A549 (cell line): ENCODE measurements at regions not wholly inside any gene's neighbourhood (a gene's known extent, or its start where the extent isn't known, plus 50 kb on each side); places are given as distances from the start of the nearest gene placed in this dataset.

Experiments
- ATAC-seq, 2 experiments: fragments of 200-7000 bp in 1 of 2; fragments of >200 bp in 1 of 2; cut with Nextera tagmentation in 1 of 2; cut with Tn5 transposase in 1 of 2; 3 replicates each; pipeline versions ENCODE4 v1.8.0 to v1.9.1; 2018 to 2020; ENCODE audit warnings: mild to moderate bottlenecking in 1 of 2, moderate library complexity in 1 of 2
- CTCF ChIA-PET: fragments of 300-600 bp; sonication (Branson Sonifier 250); formaldehyde crosslinking; extraction: SDS; loops from one replicate; lab custom pipeline; 2021; ENCODE audit warnings: antibody characterized with exemption, inconsistent platforms; lab: Yijun Ruan, JAX
- POLR2A ChIA-PET: fragments of 350-600 bp; formaldehyde crosslinking; extraction: SDS; loops from one replicate; lab custom pipeline; 2021; ENCODE audit warnings: antibody characterized with exemption, inconsistent platforms; lab: Yijun Ruan, JAX
- DNase-seq, 2 experiments: peaks; one replicate each; pipeline versions ENCODE4 v3.0.0 to v3.0.0-alpha.2; 2011 to 2016; ENCODE audit warnings: low read depth in 1 of 2, low spot score in 1 of 2
- FAIRE-seq: peaks from 2 replicates; lab custom pipeline; 2011; peaks lifted over from hg19 to GRCh38; lab: Jason Lieb, UNC
- H3K27ac ChIP-seq, 2 experiments: fragments of >200 bp; sonication (Bioruptor Twin); formaldehyde crosslinking; 3 replicates each; pipeline ENCODE4 v1.5.1; 2016 to 2017
- H3K4me1 ChIP-seq: fragments of >200 bp; sonication (Bioruptor Twin); formaldehyde crosslinking; 3 replicates; pipeline ENCODE4 v1.6.1; 2016
- H3K4me2 ChIP-seq: fragments of >200 bp; sonication (Bioruptor Twin); formaldehyde crosslinking; 3 replicates; pipeline ENCODE4 v1.6.1; 2016
- H3K4me3 ChIP-seq: fragments of >200 bp; sonication (Bioruptor Twin); formaldehyde crosslinking; 3 replicates; pipeline ENCODE4 v1.5.1; 2016
- H3K9me3 ChIP-seq: fragments of >200 bp; sonication (Bioruptor Twin); formaldehyde crosslinking; 3 replicates; pipeline ENCODE4 v1.6.1; 2016
- BHLHE40 ChIP-seq: IDR thresholded peaks from 2 replicates; pipeline ENCODE4 v1.6.1; 2012; ENCODE audit warnings: low read depth, low read length, inconsistent platforms
- CBX2 ChIP-seq: fragments of 200-600 bp; sonication (generic); IDR thresholded peaks from 2 replicates; pipeline ENCODE4 v1.6.1; 2016; ENCODE audit warnings: low read depth, mild to moderate bottlenecking, borderline replicate concordance
- CBX8 ChIP-seq: fragments of 200-600 bp; sonication (generic); IDR thresholded peaks from 2 replicates; pipeline ENCODE4 v1.6.1; 2016
- CHD2 ChIP-seq: fragments of 150-350 bp; IDR thresholded peaks from 2 replicates; pipeline ENCODE4 v1.6.1; 2014; ENCODE audit warnings: low read length; ENCODE audit not compliant: partially characterized antibody
- CHD4 ChIP-seq: fragments of 200-600 bp; sonication (generic); IDR thresholded peaks from 2 replicates; pipeline ENCODE4 v1.6.1; 2016; ENCODE audit warnings: antibody characterized with exemption, mild to moderate bottlenecking, borderline replicate concordance
- EP300 ChIP-seq, 2 experiments: fragments of >200 bp; sonication (Bioruptor Twin); formaldehyde crosslinking; IDR thresholded peaks; 2 replicates in 1 of 2; 3 replicates in 1 of 2; pipeline ENCODE4 v1.6.1; 2016 to 2017
- ESRRA ChIP-seq: fragments of 150-350 bp; IDR thresholded peaks from 2 replicates; pipeline ENCODE4 v1.6.1; 2014; ENCODE audit warnings: mild to moderate bottlenecking, low read length, borderline replicate concordance
- HOXA7 ChIP-seq: fragments of 250-450 bp; sonication (Bioruptor Pico); IDR thresholded peaks from 2 replicates; pipeline ENCODE4 v1.5.0; 2020; ENCODE audit warnings: mild to moderate bottlenecking, moderate library complexity
- KDM5A ChIP-seq: fragments of 200-600 bp; sonication (generic); IDR thresholded peaks from 2 replicates; pipeline ENCODE4 v1.6.1; 2016; ENCODE audit warnings: antibody characterized with exemption, mild to moderate bottlenecking
- MAFK ChIP-seq: fragments of 450-650 bp; IDR thresholded peaks from 2 replicates; pipeline ENCODE4 v1.6.1; 2014; ENCODE audit not compliant: partially characterized antibody
- MAZ ChIP-seq: fragments of 150-350 bp; IDR thresholded peaks from 2 replicates; pipeline ENCODE4 v1.6.1; 2014; ENCODE audit warnings: antibody characterized with exemption, low read depth, low read length, borderline replicate concordance
- MYC ChIP-seq: IDR thresholded peaks from 2 replicates; pipeline ENCODE4 v1.6.1; 2012; ENCODE audit warnings: mild to moderate bottlenecking, inconsistent platforms, low read length, improper control_type of control experiment, borderline replicate concordance
- NFE2L2 ChIP-seq: fragments of 150-350 bp; conservative IDR thresholded peaks from 2 replicates; pipeline ENCODE4 v1.6.1; 2014; ENCODE audit warnings: low read length
- NPAS2 ChIP-seq: fragments of 250-450 bp; sonication (Bioruptor Pico); IDR thresholded peaks from 2 replicates; pipeline ENCODE4 v1.8.0; 2022; ENCODE audit warnings: mild to moderate bottlenecking, moderate library complexity, borderline replicate concordance
- POLR2A ChIP-seq: IDR thresholded peaks from 2 replicates; pipeline ENCODE4 v1.6.1; 2012; ENCODE audit warnings: mild to moderate bottlenecking, low read length
- RAD21 ChIP-seq, 2 experiments: fragments of >200 bp in 1 of 2; sonication (Bioruptor Twin) in 1 of 2; formaldehyde crosslinking in 1 of 2; IDR thresholded peaks in 1 of 2; conservative IDR thresholded peaks in 1 of 2; 2 replicates in 1 of 2; 3 replicates in 1 of 2; pipeline ENCODE4 v1.6.1; 2012 to 2018; ENCODE audit warnings: inconsistent platforms in 1 of 2
- RCOR1 ChIP-seq: fragments of 150-350 bp; IDR thresholded peaks from 2 replicates; pipeline ENCODE4 v1.6.1; 2014; ENCODE audit warnings: antibody characterized with exemption, low read length, low read depth
- RFX5 ChIP-seq: fragments of 450-650 bp; IDR thresholded peaks from 2 replicates; pipeline ENCODE4 v1.7.1; 2014; ENCODE audit warnings: antibody characterized with exemption, mild to moderate bottlenecking, moderate library complexity
- TFCP2L1 ChIP-seq: fragments of 250-450 bp; sonication (Bioruptor Pico); IDR thresholded peaks from 2 replicates; pipeline ENCODE4 v1.5.0; 2021; ENCODE audit warnings: mild to moderate bottlenecking
- ZC3H11A ChIP-seq: fragments of 450-650 bp; IDR thresholded peaks from 2 replicates; pipeline ENCODE4 v1.6.1; 2014; ENCODE audit warnings: antibody characterized with exemption, mild to moderate bottlenecking
- WGBS: methylation state at CpG from one replicate; pipeline ENCODE4 v1.1.6; 2017; ENCODE audit errors: missing lambda C conversion rate; 5-methylcytosine and 5-hydroxymethylcytosine counted together
- TF ChIP-seq, protein P1 (sequence below): fragments of 250-450 bp; sonication (Bioruptor Pico); IDR thresholded peaks from 2 replicates; pipeline ENCODE4 v1.5.0; 2020; ENCODE audit warnings: low read depth, mild to moderate bottlenecking, moderate library complexity
- TF ChIP-seq, protein P2 (sequence below): fragments of 200-600 bp; sonication (generic); IDR thresholded peaks from 2 replicates; pipeline ENCODE4 v1.6.1; 2016; ENCODE audit warnings: antibody characterized with exemption, mild to moderate bottlenecking, moderate library complexity
- TF ChIP-seq, protein P3 (sequence below): IDR thresholded peaks from 2 replicates; pipeline ENCODE4 v1.6.1; 2012; ENCODE audit warnings: low read depth, borderline replicate concordance
- TF ChIP-seq, protein P4 (sequence below): fragments of 250-450 bp; sonication (Bioruptor Pico); IDR thresholded peaks from 2 replicates; pipeline ENCODE4 v1.5.0; 2021; ENCODE audit warnings: mild to moderate bottlenecking, moderate library complexity, borderline replicate concordance
- TF ChIP-seq, protein P5 (sequence below): IDR thresholded peaks from 2 replicates; pipeline ENCODE4 v1.6.1; 2012

DNA sequence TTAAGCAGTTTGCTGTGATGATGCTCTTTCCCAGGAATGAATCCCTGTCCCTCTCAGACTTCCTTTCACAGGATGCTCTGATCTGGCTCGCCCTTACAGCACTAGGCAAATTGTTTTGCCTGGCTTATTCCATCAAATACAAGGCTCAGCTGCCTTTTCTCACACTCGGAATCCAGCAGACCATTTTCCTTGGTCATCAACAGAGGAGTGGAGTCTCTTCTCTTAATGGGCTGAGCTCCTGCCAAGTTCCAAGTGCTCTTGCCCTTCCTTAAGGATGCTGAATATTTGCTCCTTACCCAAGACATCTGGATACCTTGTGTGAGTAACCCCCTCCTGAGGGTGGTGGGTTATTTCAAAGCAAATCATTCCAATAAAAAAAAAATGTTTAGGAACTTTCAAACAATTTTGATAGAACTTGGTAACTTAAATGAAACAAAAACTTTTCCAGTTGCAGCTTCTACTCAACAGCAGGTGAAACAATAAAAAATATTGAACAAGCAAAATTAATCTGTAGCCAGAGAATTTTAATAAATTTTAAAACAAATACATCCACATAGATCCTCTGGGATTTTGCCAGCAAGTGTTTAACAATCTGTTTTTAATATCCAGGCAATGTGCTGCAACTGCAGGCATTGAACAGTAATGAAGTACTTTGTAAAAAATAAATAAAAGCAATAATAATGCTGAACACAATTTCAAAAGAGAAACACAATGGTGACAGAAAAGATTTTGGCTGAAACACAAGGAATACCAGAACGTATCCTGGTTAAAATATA, 264.0 kb upstream of the FAR2 start:
- Histone ChIP-seq H3K27ac (no peak overlapping the region), H3K4me2 (no peak overlapping the region), H3K9me3 (no peaks in the 10 kb centered on the region), H3K4me3 (no peak overlapping the region), H3K4me1 (no peaks in the 10 kb centered on the region)
- CTCF ChIA-PET, result no interaction called here
- 17% methylated on average over 3 of the region's 3 CpGs for WGBS
- POLR2A ChIA-PET, result no interaction called here
- no peak for ATAC-seq
- TF ChIP-seq RFX5 (no peak), RAD21 (conservative IDR thresholded peaks at IDR 0.05 in 1 of 2, IDR thresholded peaks at IDR 0.05 in 1 of 2) (no peak), MAFK (no peak), BHLHE40 (no peak), MYC (no peak), CHD2 (no peak), POLR2A (no peak), CBX2 (no peak), ZC3H11A (no peak), MAZ (no peak), KDM5A (no peak), ESRRA (no peak), CBX8 (no peak), TFCP2L1 (CRISPR knock-in tag) (no peak), RCOR1 (no peak)
- TF ChIP-seq, protein P1, sequence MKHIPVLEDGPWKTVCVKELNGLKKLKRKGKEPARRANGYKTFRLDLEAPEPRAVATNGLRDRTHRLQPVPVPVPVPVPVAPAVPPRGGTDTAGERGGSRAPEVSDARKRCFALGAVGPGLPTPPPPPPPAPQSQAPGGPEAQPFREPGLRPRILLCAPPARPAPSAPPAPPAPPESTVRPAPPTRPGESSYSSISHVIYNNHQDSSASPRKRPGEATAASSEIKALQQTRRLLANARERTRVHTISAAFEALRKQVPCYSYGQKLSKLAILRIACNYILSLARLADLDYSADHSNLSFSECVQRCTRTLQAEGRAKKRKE (CRISPR knock-in tag), result no peak
- TF ChIP-seq, protein P2, sequence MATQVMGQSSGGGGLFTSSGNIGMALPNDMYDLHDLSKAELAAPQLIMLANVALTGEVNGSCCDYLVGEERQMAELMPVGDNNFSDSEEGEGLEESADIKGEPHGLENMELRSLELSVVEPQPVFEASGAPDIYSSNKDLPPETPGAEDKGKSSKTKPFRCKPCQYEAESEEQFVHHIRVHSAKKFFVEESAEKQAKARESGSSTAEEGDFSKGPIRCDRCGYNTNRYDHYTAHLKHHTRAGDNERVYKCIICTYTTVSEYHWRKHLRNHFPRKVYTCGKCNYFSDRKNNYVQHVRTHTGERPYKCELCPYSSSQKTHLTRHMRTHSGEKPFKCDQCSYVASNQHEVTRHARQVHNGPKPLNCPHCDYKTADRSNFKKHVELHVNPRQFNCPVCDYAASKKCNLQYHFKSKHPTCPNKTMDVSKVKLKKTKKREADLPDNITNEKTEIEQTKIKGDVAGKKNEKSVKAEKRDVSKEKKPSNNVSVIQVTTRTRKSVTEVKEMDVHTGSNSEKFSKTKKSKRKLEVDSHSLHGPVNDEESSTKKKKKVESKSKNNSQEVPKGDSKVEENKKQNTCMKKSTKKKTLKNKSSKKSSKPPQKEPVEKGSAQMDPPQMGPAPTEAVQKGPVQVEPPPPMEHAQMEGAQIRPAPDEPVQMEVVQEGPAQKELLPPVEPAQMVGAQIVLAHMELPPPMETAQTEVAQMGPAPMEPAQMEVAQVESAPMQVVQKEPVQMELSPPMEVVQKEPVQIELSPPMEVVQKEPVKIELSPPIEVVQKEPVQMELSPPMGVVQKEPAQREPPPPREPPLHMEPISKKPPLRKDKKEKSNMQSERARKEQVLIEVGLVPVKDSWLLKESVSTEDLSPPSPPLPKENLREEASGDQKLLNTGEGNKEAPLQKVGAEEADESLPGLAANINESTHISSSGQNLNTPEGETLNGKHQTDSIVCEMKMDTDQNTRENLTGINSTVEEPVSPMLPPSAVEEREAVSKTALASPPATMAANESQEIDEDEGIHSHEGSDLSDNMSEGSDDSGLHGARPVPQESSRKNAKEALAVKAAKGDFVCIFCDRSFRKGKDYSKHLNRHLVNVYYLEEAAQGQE, result no peak
- TF ChIP-seq, protein P3, sequence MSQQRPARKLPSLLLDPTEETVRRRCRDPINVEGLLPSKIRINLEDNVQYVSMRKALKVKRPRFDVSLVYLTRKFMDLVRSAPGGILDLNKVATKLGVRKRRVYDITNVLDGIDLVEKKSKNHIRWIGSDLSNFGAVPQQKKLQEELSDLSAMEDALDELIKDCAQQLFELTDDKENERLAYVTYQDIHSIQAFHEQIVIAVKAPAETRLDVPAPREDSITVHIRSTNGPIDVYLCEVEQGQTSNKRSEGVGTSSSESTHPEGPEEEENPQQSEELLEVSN, result no peak
- no peak for FAIRE-seq
- no peak for DNase-seq

DNA sequence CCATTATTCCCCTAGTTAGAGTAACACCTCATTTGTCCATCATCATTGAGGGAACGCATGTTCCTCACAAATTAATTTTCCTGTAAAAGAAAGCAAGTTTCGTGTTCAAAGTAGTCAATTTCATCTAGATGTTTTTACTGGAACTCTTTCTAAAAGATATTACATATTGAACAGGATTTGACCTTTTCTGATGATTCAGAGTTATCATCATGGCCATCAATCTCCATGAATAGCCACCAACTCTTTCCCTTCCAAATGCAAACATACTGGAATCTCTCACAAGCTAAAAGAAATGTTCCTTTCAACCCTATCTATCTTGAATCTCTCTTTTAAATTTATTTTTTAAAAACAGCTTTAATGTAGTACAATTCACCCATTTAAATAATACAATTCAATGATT, 263.1 kb upstream of the FAR2 start:
- 48% methylated on average over 2 of the region's 2 CpGs for WGBS
- FAIRE-seq (no peak), ATAC-seq (no peak), DNase-seq (no peak)
- no peaks in the 10 kb centered on the region for H3K9me3 ChIP-seq
- H3K4me3 ChIP-seq, result no peak overlapping the region
- CTCF ChIA-PET, result no interaction called here
- H3K4me2 ChIP-seq, result no peak overlapping the region
- POLR2A ChIA-PET, result no interaction called here
- H3K27ac ChIP-seq, result no peak overlapping the region
- H3K4me1 ChIP-seq, result no peaks in the 10 kb centered on the region
- TF ChIP-seq RFX5 (no peak), CHD4 (no peak), MAFK (no peak), NPAS2 (CRISPR knock-in tag) (no peak), EP300 (IDR thresholded peaks at IDR 0.05) (no peak), KDM5A (no peak), POLR2A (no peak), TFCP2L1 (CRISPR knock-in tag) (no peak), HOXA7 (CRISPR knock-in tag) (no peak), NFE2L2 (no peak)
- TF ChIP-seq, protein P4, sequence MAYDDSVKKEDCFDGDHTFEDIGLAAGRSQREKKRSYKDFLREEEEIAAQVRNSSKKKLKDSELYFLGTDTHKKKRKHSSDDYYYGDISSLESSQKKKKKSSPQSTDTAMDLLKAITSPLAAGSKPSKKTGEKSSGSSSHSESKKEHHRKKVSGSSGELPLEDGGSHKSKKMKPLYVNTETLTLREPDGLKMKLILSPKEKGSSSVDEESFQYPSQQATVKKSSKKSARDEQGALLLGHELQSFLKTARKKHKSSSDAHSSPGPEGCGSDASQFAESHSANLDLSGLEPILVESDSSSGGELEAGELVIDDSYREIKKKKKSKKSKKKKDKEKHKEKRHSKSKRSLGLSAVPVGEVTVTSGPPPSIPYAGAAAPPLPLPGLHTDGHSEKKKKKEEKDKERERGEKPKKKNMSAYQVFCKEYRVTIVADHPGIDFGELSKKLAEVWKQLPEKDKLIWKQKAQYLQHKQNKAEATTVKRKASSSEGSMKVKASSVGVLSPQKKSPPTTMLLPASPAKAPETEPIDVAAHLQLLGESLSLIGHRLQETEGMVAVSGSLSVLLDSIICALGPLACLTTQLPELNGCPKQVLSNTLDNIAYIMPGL (CRISPR knock-in tag), result no peak
- TF ChIP-seq, protein P5, sequence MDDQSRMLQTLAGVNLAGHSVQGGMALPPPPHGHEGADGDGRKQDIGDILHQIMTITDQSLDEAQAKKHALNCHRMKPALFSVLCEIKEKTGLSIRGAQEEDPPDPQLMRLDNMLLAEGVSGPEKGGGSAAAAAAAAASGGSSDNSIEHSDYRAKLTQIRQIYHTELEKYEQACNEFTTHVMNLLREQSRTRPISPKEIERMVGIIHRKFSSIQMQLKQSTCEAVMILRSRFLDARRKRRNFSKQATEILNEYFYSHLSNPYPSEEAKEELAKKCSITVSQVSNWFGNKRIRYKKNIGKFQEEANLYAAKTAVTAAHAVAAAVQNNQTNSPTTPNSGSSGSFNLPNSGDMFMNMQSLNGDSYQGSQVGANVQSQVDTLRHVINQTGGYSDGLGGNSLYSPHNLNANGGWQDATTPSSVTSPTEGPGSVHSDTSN, result no peak
- TF ChIP-seq, protein P2, result no peak
